ENCODE measurements at regions not wholly inside any gene's neighbourhood (a gene's known extent, or its start where the extent isn't known, plus 50 kb on each side); places are given as distances from the start of the nearest gene placed in this dataset.
"Not testable (repeated sequence)": the region's sequence is repeated elsewhere in the genome, so short reads cannot be mapped to it uniquely, and the experiment has no call there.

- no peak for DNase-seq
Observed at GRCh38 chr4:9704551-9705332, 76.7 kb upstream of the DRD5 start.

- not testable (repeated sequence) for DNase-seq
Observed at GRCh38 chr4:9707281-9707680, 74.2 kb upstream of the DRD5 start.

- DNase-seq: not testable (repeated sequence)
Observed at GRCh38 chr4:9707936-9708335, 73.5 kb upstream of the DRD5 start.

- no peak for DNase-seq
Observed at GRCh38 chr4:9709724-9710123, 71.7 kb upstream of the DRD5 start.

GRCh38 chr4:9715271-9715670, 66.2 kb upstream of the DRD5 start:
- not testable (repeated sequence) for DNase-seq

GRCh38 chr4:9716093-9716492, 65.3 kb upstream of the DRD5 start:
- no peak for DNase-seq

GRCh38 chr4:9718246-9718939, 63.0 kb upstream of the DRD5 start:
- not testable (repeated sequence) for DNase-seq

GRCh38 chr4:9722131-9722530, 59.3 kb upstream of the DRD5 start:
- not testable (repeated sequence) for DNase-seq
